ENCODE measurements at regions not wholly inside any gene's neighbourhood (a gene's known extent, or its start where the extent isn't known, plus 50 kb on each side); places are given as distances from the start of the nearest gene placed in this dataset.
A peak's percentile ranks its signal among the peaks of the same experiment; 100 is the strongest.
"Not testable (repeated sequence)": the region's sequence is repeated elsewhere in the genome, so short reads cannot be mapped to it uniquely, and the experiment has no call there.

DNA sequence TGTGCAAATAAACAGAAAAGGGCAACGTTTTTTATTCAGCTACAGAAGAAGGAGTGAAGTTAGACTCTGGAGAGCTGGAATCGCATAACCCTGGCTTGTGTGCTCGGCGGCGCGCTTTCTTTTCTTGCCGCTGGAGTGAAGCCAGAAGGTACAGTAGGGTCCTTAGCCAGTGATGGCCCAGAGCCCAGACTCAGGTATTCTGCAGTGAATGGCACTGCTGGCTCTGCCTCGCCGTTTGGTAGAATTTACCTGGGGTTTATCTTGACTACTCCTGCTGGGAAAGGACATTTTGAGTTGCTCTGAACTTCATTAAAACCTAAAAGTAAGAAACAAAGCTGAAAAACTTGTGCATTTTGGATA lies 56.9 kb upstream of the TIAM2 start:
- H3K9me3 ChIP-seq: no peaks in the 10 kb centered on the region
- peaks cover under 1% of the 10 kb centered on the region; the same call in 1 of the 3 replicates for H3K4me1 ChIP-seq
- H3K27ac ChIP-seq: no peak overlapping the region
- H3K4me2 ChIP-seq: no peak overlapping the region
- no peak for DNase-seq (ENCODE audit: low read depth in 1 of 2, low spot score in 1 of 2)
- CTCF ChIA-PET: no interaction called here
- no peak overlapping the region for H3K4me3 ChIP-seq
- POLR2A ChIA-PET: no interaction called here
- WGBS (ENCODE audit: missing lambda C conversion rate): 83% methylated on average over 9 of the region's 9 CpGs
- TF ChIP-seq, protein P1, sequence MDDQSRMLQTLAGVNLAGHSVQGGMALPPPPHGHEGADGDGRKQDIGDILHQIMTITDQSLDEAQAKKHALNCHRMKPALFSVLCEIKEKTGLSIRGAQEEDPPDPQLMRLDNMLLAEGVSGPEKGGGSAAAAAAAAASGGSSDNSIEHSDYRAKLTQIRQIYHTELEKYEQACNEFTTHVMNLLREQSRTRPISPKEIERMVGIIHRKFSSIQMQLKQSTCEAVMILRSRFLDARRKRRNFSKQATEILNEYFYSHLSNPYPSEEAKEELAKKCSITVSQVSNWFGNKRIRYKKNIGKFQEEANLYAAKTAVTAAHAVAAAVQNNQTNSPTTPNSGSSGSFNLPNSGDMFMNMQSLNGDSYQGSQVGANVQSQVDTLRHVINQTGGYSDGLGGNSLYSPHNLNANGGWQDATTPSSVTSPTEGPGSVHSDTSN (IDR thresholded peaks at IDR 0.05): no peak
- no peak for TF ChIP-seq RCOR1 (IDR thresholded peaks at IDR 0.05; ENCODE audit: low read depth, low read length)
- TF ChIP-seq RARB (CRISPR knock-in tag; IDR thresholded peaks at IDR 0.05): no peak
- no peak for TF ChIP-seq CTCF (IDR thresholded peaks at IDR 0.05)
- TF ChIP-seq NR3C1 (IDR thresholded peaks at IDR 0.05): no peak
- TF ChIP-seq PHF8 (IDR thresholded peaks at IDR 0.05; ENCODE audit: borderline replicate concordance, low read depth): no peak
- no peak for TF ChIP-seq KDM1A (IDR thresholded peaks at IDR 0.05; ENCODE audit: low read depth)
- TF ChIP-seq MAX (IDR thresholded peaks at IDR 0.05): no peak
- ATAC-seq: no peak
- FAIRE-seq: no peak

DNA sequence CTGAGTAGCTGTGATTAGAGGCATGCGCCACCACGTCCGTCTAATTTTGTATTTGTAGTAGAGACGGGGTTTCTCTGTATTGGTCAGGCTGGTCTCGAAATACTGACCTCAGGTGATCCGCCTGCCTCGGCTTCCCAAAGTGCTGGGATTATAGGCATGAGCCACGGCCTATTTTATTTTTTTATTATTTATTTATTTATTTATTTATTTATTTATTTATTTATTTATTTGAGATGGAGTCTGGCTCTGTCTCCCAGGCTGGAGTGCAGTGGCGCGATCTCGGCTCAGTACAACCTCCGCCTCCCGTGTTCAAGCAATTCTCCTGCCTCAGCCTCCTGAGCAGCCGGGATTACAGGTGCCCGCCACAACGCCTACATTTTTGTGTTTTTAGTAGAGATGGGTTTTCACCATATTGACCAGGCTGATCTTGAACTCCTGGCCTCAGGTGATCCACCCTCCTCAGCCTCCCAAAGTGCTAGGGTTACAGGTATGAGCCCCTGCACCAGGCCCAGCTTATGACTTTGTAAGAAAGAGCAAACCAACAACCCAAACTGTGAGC lies 56.3 kb upstream of the TIAM2 start:
- H3K4me2 ChIP-seq; H3K9me3 ChIP-seq; DNase-seq (ENCODE audit: low read depth in 1 of 2, low spot score in 1 of 2); POLR2A ChIA-PET; H3K4me1 ChIP-seq; FAIRE-seq; H3K4me3 ChIP-seq; ATAC-seq; H3K27ac ChIP-seq: not testable (repeated sequence)
- peak; percentile 7; the same call in 1 of the 2 replicates for TF ChIP-seq ZC3H11A (IDR thresholded peaks at IDR 0.05)
- CTCF ChIA-PET: interaction anchor here (0.7 kb wide), 1 partner anchor 10 kb away, joined by 3 read pairs; no protein-coding TSS in a partner anchor
- 91% methylated on average over 16 of the region's 16 CpGs for WGBS (ENCODE audit: missing lambda C conversion rate)

GRCh38 chr6:154942770-154943169 lies 52.3 kb upstream of the TIAM2 start:
- no peak for FAIRE-seq
- no peak for ATAC-seq
- no peak for DNase-seq (ENCODE audit: low read depth in 1 of 2, low spot score in 1 of 2)
- 64% methylated on average over 2 of the region's 2 CpGs for whole genome bisulfite sequencing (ENCODE audit: missing lambda C conversion rate)
- ChIA-PET POLR2A (interaction anchor here (0.7 kb wide), 1 partner anchor 27 kb away, joined by 3 read pairs; no protein-coding TSS in a partner anchor), CTCF (interaction anchor here (0.6 to 4.1 kb wide), 3 partner anchors 10 to 19 kb away, joined by 3 to 25 read pairs (median 3); no protein-coding TSS in a partner anchor)
- Histone ChIP-seq H3K27ac (no peak overlapping the region), H3K4me2 (no peak overlapping the region), H3K4me1 (no peaks in the 10 kb centered on the region), H3K9me3 (no peaks in the 10 kb centered on the region), H3K4me3 (no peak overlapping the region)
- no peak for TF ChIP-seq ZNF302 (CRISPR knock-in tag; IDR thresholded peaks at IDR 0.05)

GRCh38 chr6:154945271-154945890 lies 49.7 kb upstream of the TIAM2 start:
- DNase-seq (ENCODE audit: low read depth in 1 of 2, low spot score in 1 of 2): no peak
- 80% methylated on average over 11 of the region's 11 CpGs for WGBS (ENCODE audit: missing lambda C conversion rate)
- Histone ChIP-seq H3K4me1 (no peaks in the 10 kb centered on the region), H3K27ac (no peak overlapping the region), H3K4me3 (no peak overlapping the region), H3K9me3 (no peaks in the 10 kb centered on the region), H3K4me2 (no peak overlapping the region)
- ChIA-PET POLR2A (no interaction called here), CTCF (interaction anchor here (1.0 to 1.2 kb wide), 2 partner anchors 18 to 77 kb away, joined by 3 read pairs; no protein-coding TSS in a partner anchor)
- no peak for ATAC-seq
- FAIRE-seq: no peak
- no peak for TF ChIP-seq BCL3 (IDR thresholded peaks at IDR 0.05)
- TF ChIP-seq HES2 (IDR thresholded peaks at IDR 0.05): no peak
- TF ChIP-seq CHD4 (IDR thresholded peaks at IDR 0.05; ENCODE audit: borderline replicate concordance): no peak
- no peak for TF ChIP-seq CTCF (IDR thresholded peaks at IDR 0.05)
- TF ChIP-seq CBX8 (IDR thresholded peaks at IDR 0.05): no peak
- TF ChIP-seq HMGXB4 (CRISPR knock-in tag; IDR thresholded peaks at IDR 0.05; ENCODE audit: borderline replicate concordance): no peak
- TF ChIP-seq TFCP2L1 (CRISPR knock-in tag; IDR thresholded peaks at IDR 0.05): no peak
